Sciatic nerve (tissue), 2 donors: ENCODE measurements at regions not wholly inside any gene's neighbourhood (a gene's known extent, or its start where the extent isn't known, plus 50 kb on each side); places are given as distances from the start of the nearest gene placed in this dataset.
"Not testable (repeated sequence)": the region's sequence is repeated elsewhere in the genome, so short reads cannot be mapped to it uniquely, and the experiment has no call there.

ENCODE experiments used
- ATAC-seq: fragments of 200-7000 bp; cut with Tn5 transposase; one replicate; pipeline ENCODE4 v1.9.1; 2020; ENCODE audit warnings: mild to moderate bottlenecking, moderate library complexity
- DNase-seq: peaks from one replicate; pipeline ENCODE4 v3.0.0-alpha.2; 2020; ENCODE audit warnings: low spot score
- intact Hi-C: fragments of 100-400 bp; cut with DNase I; formaldehyde crosslinking; loops from one replicate; pipeline ENCODE4 v1.14.2; 2022
- donor health status: DM: no; HTN: no; CAD: no.
- donor health status: DM: no; HTN: no; CAD: no.

- DNase-seq, intact Hi-C loops: not testable (repeated sequence)
Measured at GRCh38 chr1:207196135-207196534, 92.1 kb downstream of the C4BPA start.

GRCh38 chr1:207201534-207201933 lies 97.5 kb downstream of the C4BPA start:
- ATAC-seq, DNase-seq, intact Hi-C loops: not testable (repeated sequence)

More at GRCh38 chr1:207196135-207196534, 92.1 kb downstream of the C4BPA start:
- not testable (repeated sequence) for ATAC-seq

- ATAC-seq (no peak), DNase-seq (no peak)
- intact Hi-C loops: no loop called here
Measured at GRCh38 chr1:207202480-207202879, 98.4 kb downstream of the C4BPA start.

- intact Hi-C loops: no loop called here
- ATAC-seq (no peak), DNase-seq (no peak)
Measured at GRCh38 chr1:207203541-207203940, 99.5 kb downstream of the C4BPA start.

- ATAC-seq: no peak
- DNase-seq: no peak
- intact Hi-C loops: no loop called here
Measured at GRCh38 chr1:207205614-207206061, 101.6 kb downstream of the C4BPA start.

- intact Hi-C loops, ATAC-seq, DNase-seq: not testable (repeated sequence)
Measured at GRCh38 chr1:207208691-207209090, 104.7 kb downstream of the C4BPA start.

- no peak for DNase-seq
- intact Hi-C loops: no loop called here
Measured at GRCh38 chr1:207214453-207214852, 107.0 kb upstream of the CD55 start.

GRCh38 chr1:207217778-207218511 lies 103.5 kb upstream of the CD55 start:
- ATAC-seq (no peak), DNase-seq (no peak)
- intact Hi-C loops: no loop called here

More at GRCh38 chr1:207214453-207214852, 107.0 kb upstream of the CD55 start:
- ATAC-seq: no peak

- intact Hi-C loops: no loop called here
- ATAC-seq (no peak), DNase-seq (no peak)
Measured at GRCh38 chr1:207218512-207219362, 102.7 kb upstream of the CD55 start.

GRCh38 chr1:207219979-207220889 lies 101.2 kb upstream of the CD55 start:
- intact Hi-C loops: no loop called here
- no peak for ATAC-seq
- DNase-seq: no peak

GRCh38 chr1:207221934-207222351 lies 99.5 kb upstream of the CD55 start:
- intact Hi-C loops: no loop called here
- ATAC-seq (no peak), DNase-seq (no peak)

GRCh38 chr1:207223162-207223561 lies 98.3 kb upstream of the CD55 start:
- ATAC-seq (no peak), DNase-seq (no peak)
- intact Hi-C loops: no loop called here

GRCh38 chr1:207224666-207225065 lies 96.8 kb upstream of the CD55 start:
- ATAC-seq: no peak
- intact Hi-C loops: no loop called here

GRCh38 chr1:207227131-207227630 lies 94.3 kb upstream of the CD55 start:
- intact Hi-C loops: no loop called here
- DNase-seq: no peak
- no peak for ATAC-seq

More at GRCh38 chr1:207224666-207225065, 96.8 kb upstream of the CD55 start:
- DNase-seq: no peak

- DNase-seq (no peak), ATAC-seq (no peak)
- intact Hi-C loops: no loop called here
Measured at GRCh38 chr1:207228987-207229386, 92.5 kb upstream of the CD55 start.

- no peak for DNase-seq
- no peak for ATAC-seq
- intact Hi-C loops: no loop called here
Measured at GRCh38 chr1:207230441-207230840, 91.0 kb upstream of the CD55 start.

- DNase-seq: no peak
- no peak for ATAC-seq
- intact Hi-C loops: no loop called here
Measured at GRCh38 chr1:207234690-207235089, 86.8 kb upstream of the CD55 start.

GRCh38 chr1:207239874-207240273 lies 81.6 kb upstream of the CD55 start:
- intact Hi-C loops: no loop called here

More at GRCh38 chr1:207239874-207240273, 81.6 kb upstream of the CD55 start:
- DNase-seq: no peak
- ATAC-seq: no peak
